Cardiac muscle cell (in vitro differentiated cells and primary cell): ENCODE measurements at regions not wholly inside any gene's neighbourhood (a gene's known extent, or its start where the extent isn't known, plus 50 kb on each side); places are given as distances from the start of the nearest gene placed in this dataset.

Experiments
- DNase-seq, 2 donors: peaks; one replicate each; pipeline versions ENCODE4 v3.0.0 to v3.0.0-alpha.2; 2010 to 2017; ENCODE audit warnings: low read depth in 1 of 2, low spot score in 1 of 2
- H3K27ac ChIP-seq: fragments of 200-600 bp; sonication (generic); 2 replicates; pipeline ENCODE4 v1.5.1; 2016
- H3K27me3 ChIP-seq: fragments of 200-600 bp; sonication (generic); 2 replicates; pipeline ENCODE4 v1.6.0; 2016; ENCODE audit warnings: control low read depth
- H3K36me3 ChIP-seq: fragments of 200-600 bp; sonication (generic); 2 replicates; pipeline ENCODE4 v1.5.1; 2016; ENCODE audit warnings: control low read depth
- H3K4me1 ChIP-seq: fragments of 200-600 bp; sonication (generic); 2 replicates; pipeline ENCODE4 v1.8.1; 2017; ENCODE audit warnings: low read depth, mild to moderate bottlenecking, mixed run types
- H3K4me3 ChIP-seq: fragments of 200-600 bp; sonication (generic); 2 replicates; pipeline ENCODE4 v1.5.1; 2016; ENCODE audit warnings: mild to moderate bottlenecking
- H3K9me3 ChIP-seq: fragments of 200-600 bp; sonication (generic); 2 replicates; pipeline ENCODE4 v1.5.1; 2017; ENCODE audit warnings: low read depth, mild to moderate bottlenecking, control low read depth
- CTCF ChIP-seq: IDR thresholded peaks from 2 replicates; pipeline ENCODE4 v1.5.1; 2012; ENCODE audit warnings: low read depth, mild to moderate bottlenecking, low read length

DNA sequence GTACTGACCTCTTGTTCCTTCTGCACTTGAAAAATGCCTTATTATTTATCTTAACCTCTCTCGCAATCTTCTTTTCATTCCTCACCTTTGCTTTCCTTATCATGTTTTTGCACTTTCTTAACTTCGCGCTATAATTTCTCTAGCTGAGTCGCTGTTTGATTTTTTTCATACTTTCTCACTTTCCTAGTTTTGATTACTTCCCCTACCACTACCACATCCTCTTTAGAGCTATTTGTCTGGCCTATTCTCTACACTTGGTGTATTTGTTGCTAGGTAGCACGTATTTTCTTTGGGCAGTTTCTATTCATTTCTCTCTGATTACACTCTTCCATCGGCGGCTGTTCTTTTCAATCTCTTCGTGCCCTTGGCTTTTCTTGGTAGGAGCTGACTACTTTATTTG, 611.8 kb downstream of the BNC2 start:
- Histone ChIP-seq H3K4me1 (no peaks in the 10 kb centered on the region), H3K9me3 (no peaks in the 10 kb centered on the region), H3K27me3 (no peaks in the 10 kb centered on the region), H3K4me3 (no peak overlapping the region), H3K27ac (no peak overlapping the region), H3K36me3 (no peaks in the 10 kb centered on the region)
- DNase-seq: no peak
- no peak for TF ChIP-seq CTCF

GRCh38 chr9:16262477-16263261, 607.8 kb downstream of the BNC2 start:
- no peak for DNase-seq

DNA sequence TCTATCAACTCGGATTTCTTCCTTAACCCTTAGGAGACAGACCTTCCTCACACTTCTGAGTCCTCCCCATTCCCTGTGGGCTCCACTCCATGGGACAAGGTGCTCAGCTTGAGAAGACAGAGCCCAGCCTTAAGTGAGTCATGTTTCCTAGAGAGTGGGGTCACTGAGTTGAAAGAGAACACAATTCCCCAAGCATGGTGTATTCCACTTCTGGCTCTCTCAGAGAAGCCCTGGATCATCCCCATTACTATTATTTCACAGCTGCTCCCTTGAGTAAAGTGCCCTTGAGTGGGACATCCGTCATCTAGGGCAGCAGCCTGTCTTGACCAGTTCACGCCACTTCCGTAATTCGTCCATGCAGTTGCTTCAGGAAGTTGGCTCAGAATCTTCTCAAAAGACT, 604.8 kb downstream of the BNC2 start:
- TF ChIP-seq CTCF: no peak
- no peaks in the 10 kb centered on the region for H3K9me3 ChIP-seq
- H3K4me1 ChIP-seq: peaks cover 3% of the 10 kb centered on the region
- no peaks in the 10 kb centered on the region for H3K27me3 ChIP-seq
- H3K36me3 ChIP-seq: no peaks in the 10 kb centered on the region
- H3K4me3 ChIP-seq: no peak overlapping the region
- DNase-seq: no peak
- no peak overlapping the region for H3K27ac ChIP-seq

More at GRCh38 chr9:16262477-16263261, 607.8 kb downstream of the BNC2 start:
- Histone ChIP-seq H3K4me3 (no peak overlapping the region), H3K36me3 (no peaks in the 10 kb centered on the region), H3K27me3 (no peaks in the 10 kb centered on the region), H3K4me1 (no peaks in the 10 kb centered on the region), H3K27ac (no peak overlapping the region), H3K9me3 (no peaks in the 10 kb centered on the region)
- no peak for TF ChIP-seq CTCF

- Histone ChIP-seq H3K4me3 (no peak overlapping the region), H3K36me3 (no peaks in the 10 kb centered on the region), H3K4me1 (peaks cover 3% of the 10 kb centered on the region), H3K27ac (no peak overlapping the region), H3K27me3 (no peaks in the 10 kb centered on the region), H3K9me3 (no peaks in the 10 kb centered on the region)
- no peak for DNase-seq
- TF ChIP-seq CTCF: peak; percentile 57
Observed at GRCh38 chr9:16266648-16267276, 603.7 kb downstream of the BNC2 start.

DNA sequence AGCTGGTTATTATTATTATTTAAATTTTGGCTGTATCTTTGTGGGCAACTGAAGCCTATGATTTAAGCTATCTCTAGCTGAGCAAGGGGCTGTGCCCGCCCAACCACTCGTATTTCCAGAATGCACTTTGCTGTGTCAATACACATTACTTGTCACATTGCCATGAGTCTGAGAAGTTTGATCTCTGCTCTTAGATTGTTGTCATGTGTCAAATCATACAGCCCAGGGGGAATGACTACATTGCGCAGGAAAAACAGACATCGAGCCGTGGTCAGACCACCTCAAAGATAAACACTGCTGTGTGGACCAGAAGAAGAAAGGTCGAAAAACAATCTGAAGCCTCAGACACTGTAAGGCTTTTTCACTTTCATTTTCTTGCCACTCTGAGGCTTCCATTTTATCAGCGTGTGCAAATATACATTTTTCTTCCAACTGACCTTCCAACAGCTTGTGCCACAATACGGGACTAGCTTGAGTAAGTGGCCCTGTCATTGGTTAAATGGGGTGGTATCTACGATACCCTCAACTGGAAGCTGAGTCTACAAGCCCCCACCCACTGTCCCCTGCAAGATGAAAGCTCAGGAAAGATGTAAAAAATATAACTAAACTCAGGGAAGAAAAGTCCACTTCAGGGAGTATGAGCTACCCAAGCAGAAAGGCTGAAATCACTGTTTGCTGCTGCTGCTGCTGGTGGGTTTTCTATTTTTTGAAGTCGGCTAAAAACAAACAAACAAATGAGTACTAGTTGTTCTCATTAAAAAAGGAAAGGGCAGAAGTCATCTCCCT, 603.0 kb downstream of the BNC2 start:
- DNase-seq: peak in 1 of 2 donors; percentile 48
- Histone ChIP-seq H3K9me3 (no peaks in the 10 kb centered on the region), H3K36me3 (no peaks in the 10 kb centered on the region), H3K27me3 (no peaks in the 10 kb centered on the region), H3K27ac (no peak overlapping the region), H3K4me1 (peaks cover 3% of the 10 kb centered on the region), H3K4me3 (no peak overlapping the region)
- TF ChIP-seq CTCF: no peak
